Right cardiac atrium (tissue), 5 donors: ENCODE measurements at regions not wholly inside any gene's neighbourhood (a gene's known extent, or its start where the extent isn't known, plus 50 kb on each side); places are given as distances from the start of the nearest gene placed in this dataset.
"Not testable (repeated sequence)": the region's sequence is repeated elsewhere in the genome, so short reads cannot be mapped to it uniquely, and the experiment has no call there.

Experiments
- ATAC-seq, 2 donors: fragments of 200-7000 bp; cut with Tn5 transposase; one replicate each; pipeline versions ENCODE4 v1.8.0 to v1.9.1; 2020; ENCODE audit warnings: moderate library complexity in 2 of 2, mild to moderate bottlenecking in 1 of 2
- DNase-seq, 3 donors: peaks; one replicate each; pipeline ENCODE4 v3.0.0-alpha.2; 2020
- H3K27ac ChIP-seq: one replicate; pipeline ENCODE4 v1.5.1; 2013; ENCODE audit warnings: mild to moderate bottlenecking, low read length, control low read depth, moderate library complexity
- H3K27me3 ChIP-seq: one replicate; pipeline ENCODE4 v1.6.1; 2013; ENCODE audit not compliant: control insufficient read depth, insufficient read depth
- H3K4me1 ChIP-seq: one replicate; pipeline ENCODE4 v1.6.1; 2013; ENCODE audit warnings: low read length; ENCODE audit not compliant: control insufficient read depth, insufficient read depth
- H3K4me3 ChIP-seq: one replicate; pipeline ENCODE4 v1.5.1; 2013; ENCODE audit warnings: low read length, control low read depth
- H3K9me3 ChIP-seq: one replicate; pipeline ENCODE4 v1.6.1; 2013; ENCODE audit warnings: low read length; ENCODE audit not compliant: control insufficient read depth
- WGBS: extraction: QIAGEN DNeasy Blood & Tissue Kit; methylation state at CpG from one replicate; pipeline ENCODE4 v1.1.7; 2013; 5-methylcytosine and 5-hydroxymethylcytosine counted together
- intact Hi-C, 4 donors: fragments of 100-400 bp; cut with DNase I; formaldehyde crosslinking; loops; one replicate each; pipeline versions ENCODE4 v1.11.0 to v1.14.0; 2022 to 2023
- donor health status: healthy with polysubstance abuse.
- donor health status: DM: no; HTN: yes; CAD: no.
- donor health status: DM: no; HTN: no; CAD: no.
- donor health status: DM: no; HTN: yes; CAD: no; lungs with severe emphysema.
- donor health status: DM: yes; HTN: yes; CAD: no.

DNA sequence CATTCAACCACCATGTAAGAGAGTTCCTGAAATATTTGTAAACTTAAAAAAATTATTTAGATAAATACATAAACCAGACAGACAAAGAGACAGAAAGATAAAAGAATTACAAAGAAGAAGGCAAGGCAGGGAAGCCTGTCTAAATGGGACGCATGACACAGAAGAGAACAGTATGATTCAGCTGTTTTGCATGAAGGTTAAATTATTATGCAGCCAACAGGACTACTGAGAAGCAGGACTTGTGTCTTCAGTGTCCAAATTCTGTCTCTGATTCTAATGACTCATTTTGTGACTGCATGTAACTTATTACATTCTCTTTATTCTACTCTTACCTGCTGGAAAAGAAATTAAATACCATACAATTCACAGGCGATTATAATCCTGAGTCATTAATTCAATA lies 340.4 kb upstream of the KCNMB2 start:
- WGBS, result 66% methylated on average over 2 of the region's 2 CpGs
- Histone ChIP-seq H3K4me3 (no peak overlapping the region), H3K4me1 (no peaks in the 10 kb centered on the region), H3K27me3 (no peaks in the 10 kb centered on the region), H3K27ac (no peak overlapping the region), H3K9me3 (no peaks in the 10 kb centered on the region)
- DNase-seq (no peak), ATAC-seq (peak; percentile 48 to 53)
- intact Hi-C loops, result no loop called here

DNA sequence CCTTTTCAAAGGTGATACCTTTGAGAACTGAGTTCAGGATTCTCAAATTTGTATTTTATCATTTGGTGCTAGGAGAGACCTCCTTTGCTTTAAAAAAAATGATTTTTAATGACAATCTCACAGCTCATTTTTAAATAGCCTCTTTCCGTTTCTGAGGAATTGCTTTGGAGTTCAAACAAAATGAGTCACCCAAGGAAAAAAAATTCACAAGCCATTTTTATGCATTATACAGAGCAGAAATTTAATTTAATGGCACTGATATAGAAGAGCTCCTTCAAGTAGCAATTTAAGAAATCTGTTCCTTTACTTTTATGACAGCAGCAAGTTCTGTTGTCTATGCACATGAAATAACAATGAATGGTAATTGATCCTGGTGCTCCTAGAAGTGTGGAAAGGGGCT lies 337.9 kb upstream of the KCNMB2 start:
- DNase-seq (no peak), ATAC-seq (no peak)
- Histone ChIP-seq H3K4me3 (no peak overlapping the region), H3K27ac (no peak overlapping the region), H3K9me3 (no peaks in the 10 kb centered on the region), H3K4me1 (no peaks in the 10 kb centered on the region), H3K27me3 (no peaks in the 10 kb centered on the region)
- intact Hi-C loops, result no loop called here
- 54% methylated on average over 1 of the region's 1 CpG for WGBS

DNA sequence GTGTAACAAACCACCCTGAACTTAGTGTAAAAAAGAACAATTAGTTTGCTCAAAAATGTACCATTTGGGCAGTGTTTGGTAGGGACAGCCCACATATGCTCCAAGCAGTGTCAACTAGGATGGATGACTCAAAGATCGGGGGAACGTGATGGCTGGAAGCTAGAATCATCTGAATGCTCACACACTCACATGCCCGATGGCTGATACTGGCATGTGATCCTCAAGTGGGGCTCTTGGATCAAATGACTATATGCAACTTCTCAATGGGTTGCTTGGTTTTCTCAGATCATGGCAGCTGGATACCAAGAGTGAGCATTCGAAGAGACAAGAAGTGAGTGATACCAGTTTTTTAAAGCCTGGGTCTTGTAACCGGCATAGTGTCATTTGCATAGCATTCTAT lies 335.9 kb upstream of the KCNMB2 start:
- no peak for DNase-seq
- Histone ChIP-seq H3K4me1 (no peaks in the 10 kb centered on the region), H3K4me3 (no peak overlapping the region), H3K27me3 (no peaks in the 10 kb centered on the region), H3K27ac (no peak overlapping the region), H3K9me3 (no peaks in the 10 kb centered on the region)
- ATAC-seq, result no peak
- intact Hi-C loops, result no loop called here
- 99% methylated on average over 5 of the region's 5 CpGs for WGBS

DNA sequence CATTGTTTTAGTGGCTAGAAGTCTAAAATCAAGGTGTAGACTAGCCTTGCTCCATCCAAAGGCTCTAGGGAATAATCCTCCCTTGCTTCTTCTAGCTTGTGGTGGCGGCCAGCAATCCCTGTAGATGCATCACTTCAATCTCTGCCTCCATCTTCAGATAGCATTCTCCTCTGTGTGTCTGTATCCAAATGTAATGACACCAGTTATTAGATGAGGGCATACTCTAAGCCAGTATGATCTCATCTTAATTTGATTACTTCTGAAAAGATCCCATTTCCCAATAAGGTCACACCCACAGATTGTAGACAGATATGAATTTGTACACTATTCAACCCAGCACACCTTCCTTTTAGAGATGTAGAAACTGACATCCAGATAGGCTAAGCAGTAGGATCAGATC lies 334.5 kb upstream of the KCNMB2 start:
- Histone ChIP-seq H3K4me1 (no peaks in the 10 kb centered on the region), H3K27ac (no peak overlapping the region), H3K27me3 (no peaks in the 10 kb centered on the region), H3K4me3 (no peak overlapping the region), H3K9me3 (no peaks in the 10 kb centered on the region)
- 91% methylated on average over 1 of the region's 1 CpG for WGBS
- intact Hi-C loops, result no loop called here
- DNase-seq (no peak), ATAC-seq (peak in 1 of 2 donors; percentile 35)

DNA sequence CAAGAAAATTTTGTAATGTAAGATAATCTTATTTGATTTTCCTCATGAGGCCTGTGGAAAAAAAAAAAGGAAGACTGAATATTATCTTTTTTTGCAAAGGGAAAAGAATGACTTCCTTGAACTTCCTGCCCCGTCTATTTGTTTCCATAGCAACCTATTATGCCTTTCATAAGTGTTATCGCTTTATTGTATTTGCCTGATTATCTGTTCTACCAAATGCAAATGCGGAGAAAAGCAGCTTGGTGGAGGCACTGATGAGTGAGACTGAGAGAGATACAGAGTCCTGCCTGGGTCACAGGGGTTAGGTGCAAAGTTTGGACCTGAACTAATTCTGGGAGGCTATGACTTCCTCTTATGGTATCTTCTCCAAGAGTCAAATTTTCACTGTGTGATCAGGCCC lies 334.0 kb upstream of the KCNMB2 start:
- 37% methylated on average over 3 of the region's 3 CpGs for WGBS
- DNase-seq (no peak), ATAC-seq (peak; percentile 51 to 85)
- Histone ChIP-seq H3K27ac (no peak overlapping the region), H3K4me1 (no peaks in the 10 kb centered on the region), H3K4me3 (no peak overlapping the region), H3K9me3 (no peaks in the 10 kb centered on the region), H3K27me3 (no peaks in the 10 kb centered on the region)
- intact Hi-C loops, result no loop called here

DNA sequence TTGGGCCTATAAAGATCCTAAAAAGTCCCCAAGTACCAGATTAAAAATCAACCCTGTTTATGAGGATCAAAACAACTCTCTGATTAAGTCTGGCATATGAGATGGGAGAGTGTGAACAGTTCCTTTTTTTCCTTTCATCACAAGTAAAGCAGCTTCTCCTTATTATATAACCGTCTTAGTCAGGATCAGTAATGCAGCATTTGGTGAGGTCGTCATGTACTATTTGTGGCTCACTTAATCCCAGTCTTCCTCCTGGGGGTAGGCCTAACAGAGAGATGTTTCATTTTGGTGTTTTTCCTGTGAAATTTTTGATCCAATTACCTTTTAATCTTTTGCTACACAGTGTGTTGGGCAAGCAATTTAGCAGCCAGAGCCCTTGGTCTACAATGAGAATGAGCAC lies 333.1 kb upstream of the KCNMB2 start:
- Histone ChIP-seq H3K4me3 (no peak overlapping the region), H3K9me3 (no peaks in the 10 kb centered on the region), H3K27me3 (no peaks in the 10 kb centered on the region), H3K27ac (no peak overlapping the region), H3K4me1 (no peaks in the 10 kb centered on the region)
- 30% methylated on average over 2 of the region's 2 CpGs for WGBS
- ATAC-seq (peak; percentile 46 to 63), DNase-seq (no peak)
- intact Hi-C loops, result no loop called here

DNA sequence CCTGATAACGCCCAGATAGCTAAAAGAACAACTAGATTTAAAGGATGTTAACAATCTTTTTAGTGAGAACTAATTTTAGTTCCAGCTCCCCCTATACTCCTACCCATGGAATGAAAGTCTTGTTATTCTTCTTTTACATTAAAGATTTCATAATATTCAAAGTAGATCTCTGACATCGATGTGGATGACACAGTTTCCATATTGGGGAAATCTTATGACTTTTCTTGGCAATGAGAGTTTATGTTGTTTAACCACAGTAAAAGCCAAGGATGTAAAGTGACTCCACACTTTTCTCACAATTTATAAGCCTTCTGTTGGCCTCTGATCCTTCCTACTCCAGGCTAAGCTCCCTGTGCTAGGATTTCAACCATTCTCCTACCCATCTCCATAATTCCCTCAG lies 332.6 kb upstream of the KCNMB2 start:
- Histone ChIP-seq H3K27me3 (no peaks in the 10 kb centered on the region), H3K4me1 (no peaks in the 10 kb centered on the region), H3K4me3 (no peak overlapping the region), H3K27ac (no peak overlapping the region), H3K9me3 (no peaks in the 10 kb centered on the region)
- ATAC-seq (no peak), DNase-seq (no peak)
- intact Hi-C loops, result no loop called here
- WGBS, result 77% methylated on average over 2 of the region's 2 CpGs

DNA sequence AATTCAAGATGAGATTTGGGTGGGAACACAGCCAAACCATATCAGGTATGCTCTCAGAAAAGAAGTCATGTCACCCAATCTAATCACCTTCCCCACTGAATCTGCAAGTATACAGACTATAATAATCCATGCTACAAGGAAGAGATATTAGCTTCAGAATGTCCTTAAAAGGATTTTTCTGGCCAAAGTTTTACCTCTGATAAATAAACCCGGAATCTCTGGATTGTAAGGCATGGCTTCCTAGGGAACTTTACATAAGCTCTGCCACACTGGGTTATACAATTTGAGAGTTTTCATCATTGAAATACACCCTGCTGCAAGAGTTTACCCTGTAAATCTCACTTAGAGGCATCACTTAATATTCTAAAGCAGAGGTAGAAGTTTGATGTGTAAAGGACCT lies 330.5 kb upstream of the KCNMB2 start:
- Histone ChIP-seq H3K9me3 (no peaks in the 10 kb centered on the region), H3K27me3 (no peaks in the 10 kb centered on the region), H3K27ac (no peak overlapping the region), H3K4me1 (no peaks in the 10 kb centered on the region), H3K4me3 (no peak overlapping the region)
- ATAC-seq (no peak), DNase-seq (no peak)
- WGBS, result 66% methylated on average over 1 of the region's 1 CpG
- intact Hi-C loops, result no loop called here

DNA sequence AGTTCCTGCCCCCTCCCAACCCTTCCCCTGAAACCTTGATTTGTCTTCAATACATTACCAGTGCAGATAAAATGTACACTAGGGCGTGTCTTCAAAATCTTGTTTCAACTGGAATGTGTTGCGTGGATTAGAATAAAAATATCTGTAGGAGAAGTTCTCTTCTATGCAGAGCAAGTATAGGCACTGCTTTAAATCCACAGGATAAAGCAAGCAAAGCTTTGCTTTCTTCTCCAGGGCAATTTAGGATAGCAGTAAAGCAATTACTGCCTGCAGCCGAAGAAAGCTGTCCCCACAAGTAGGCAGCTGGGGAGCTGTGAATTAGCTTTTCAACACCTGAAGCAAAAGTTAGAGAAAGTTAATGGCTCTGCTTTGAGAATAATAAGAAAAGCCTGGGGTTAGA lies 329.7 kb upstream of the KCNMB2 start:
- ATAC-seq, result no peak

DNA sequence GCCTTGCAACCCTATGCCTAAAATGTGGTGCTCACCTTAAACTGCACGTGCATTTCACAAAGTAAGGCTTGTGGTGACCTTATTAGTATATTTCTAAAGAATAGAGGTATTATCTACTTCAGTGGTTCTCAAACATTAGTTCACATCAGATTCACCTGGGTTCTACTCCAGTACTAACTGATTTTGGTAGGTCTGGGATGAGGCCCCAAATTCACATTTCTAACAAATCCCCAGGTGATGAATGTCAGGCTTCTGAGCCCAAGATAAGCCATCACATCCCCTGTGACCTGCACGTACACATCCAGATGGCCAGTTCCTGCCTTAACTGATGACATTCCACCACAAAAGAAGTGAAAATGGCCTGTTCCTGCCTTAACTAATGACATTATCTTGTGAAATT lies 329.1 kb upstream of the KCNMB2 start:
- ATAC-seq, H3K27me3 ChIP-seq, H3K9me3 ChIP-seq, H3K4me3 ChIP-seq, DNase-seq, H3K4me1 ChIP-seq, intact Hi-C loops, H3K27ac ChIP-seq: not testable (repeated sequence)
- WGBS, result 86% methylated on average over 2 of the region's 2 CpGs

More for the DNA sequence above, 329.7 kb upstream of the KCNMB2 start:
- DNase-seq, result no peak
- intact Hi-C loops, result no loop called here
- 84% methylated on average over 3 of the region's 3 CpGs for WGBS
- Histone ChIP-seq H3K4me3 (no peak overlapping the region), H3K27me3 (no peaks in the 10 kb centered on the region), H3K27ac (no peak overlapping the region), H3K9me3 (no peaks in the 10 kb centered on the region), H3K4me1 (no peaks in the 10 kb centered on the region)

DNA sequence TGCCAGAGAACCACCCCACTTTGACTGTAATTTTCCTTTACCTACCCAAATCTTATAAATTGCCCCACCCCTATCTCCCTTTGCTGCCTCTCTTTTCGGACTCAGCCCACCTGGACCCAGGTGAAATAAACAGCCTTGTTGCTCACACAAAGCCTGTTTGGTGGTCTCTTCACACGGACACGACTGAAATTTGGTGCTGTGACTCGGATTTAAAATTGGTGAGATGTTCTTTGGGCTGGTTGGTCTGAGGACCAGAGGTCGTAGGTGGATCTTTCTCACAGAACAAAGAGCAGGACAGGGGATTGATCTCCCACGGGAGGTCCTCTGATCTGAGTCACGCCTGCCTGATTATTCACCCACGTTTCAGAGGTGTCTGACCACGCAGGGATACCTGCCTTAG lies 328.6 kb upstream of the KCNMB2 start:
- intact Hi-C loops, H3K4me1 ChIP-seq, H3K9me3 ChIP-seq, H3K4me3 ChIP-seq, H3K27me3 ChIP-seq, ATAC-seq, DNase-seq, H3K27ac ChIP-seq: not testable (repeated sequence)
- 90% methylated on average over 9 of the region's 9 CpGs for WGBS

DNA sequence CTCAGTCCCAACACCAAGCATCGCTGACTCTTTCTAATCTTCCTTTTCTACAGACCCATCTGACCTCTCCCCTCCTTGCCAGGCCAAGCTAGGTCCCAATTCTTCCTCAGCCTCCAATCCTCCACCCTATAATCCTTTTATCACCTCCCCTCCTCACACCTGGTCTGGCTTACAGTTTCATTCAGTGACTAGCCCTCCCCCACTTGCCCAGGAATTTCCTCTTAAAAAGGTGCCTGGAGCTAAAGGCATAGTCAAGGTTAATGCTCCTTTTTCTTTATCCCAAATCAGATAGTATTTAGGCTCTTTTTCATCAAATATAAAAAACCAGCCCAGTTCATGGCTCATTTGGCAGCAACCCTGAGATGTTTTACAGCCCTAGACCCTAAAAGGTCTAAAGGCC lies 327.1 kb upstream of the KCNMB2 start:
- H3K4me3 ChIP-seq, ATAC-seq, H3K27ac ChIP-seq, intact Hi-C loops, H3K4me1 ChIP-seq, DNase-seq, H3K9me3 ChIP-seq, H3K27me3 ChIP-seq: not testable (repeated sequence)
- WGBS, result 100% methylated on average over 1 of the region's 1 CpG
